Activated CD8-positive, alpha-beta memory T cell treated with anti-CD3 and anti-CD28 coated beads for 1 hour (primary cell): ENCODE measurements at regions not wholly inside any gene's neighbourhood (a gene's known extent, or its start where the extent isn't known, plus 50 kb on each side); places are given as distances from the start of the nearest gene placed in this dataset.
A peak's percentile ranks its signal among the peaks of the same experiment; 100 is the strongest.

Experiments used
- DNase-seq, 2 donors: peaks; one replicate each; pipeline ENCODE4 v3.0.0-alpha.2; 2020; ENCODE audit warnings: low read depth in 1 of 2; ENCODE audit errors: extremely low read depth in 1 of 2

GRCh38 chr15:98442379-98442833 lies 205.9 kb upstream of the IGF1R start:
- DNase-seq = peak in 1 of 2 donors; percentile 22

- DNase-seq = no peak
These were observed 205.4 kb upstream of the IGF1R start for GRCh38 chr15:98442901-98443300.

GRCh38 chr15:98443526-98443925 lies 204.8 kb upstream of the IGF1R start:
- DNase-seq = no peak

- no peak for DNase-seq
These were observed 204.2 kb upstream of the IGF1R start for GRCh38 chr15:98444138-98444537.

- DNase-seq = no peak
These were observed 203.0 kb upstream of the IGF1R start for GRCh38 chr15:98445315-98445714.

GRCh38 chr15:98446083-98446482 lies 202.3 kb upstream of the IGF1R start:
- DNase-seq = no peak

GRCh38 chr15:98447069-98447468 lies 201.3 kb upstream of the IGF1R start:
- no peak for DNase-seq

GRCh38 chr15:98451236-98451635 lies 197.1 kb upstream of the IGF1R start:
- no peak for DNase-seq

- no peak for DNase-seq
These were observed 196.1 kb upstream of the IGF1R start for GRCh38 chr15:98452238-98452637.

- DNase-seq = no peak
These were observed 192.4 kb upstream of the IGF1R start for GRCh38 chr15:98455904-98456303.

- DNase-seq = no peak
These were observed 171.8 kb upstream of the IGF1R start for GRCh38 chr15:98476559-98476958.

- no peak for DNase-seq
These were observed 167.5 kb upstream of the IGF1R start for GRCh38 chr15:98480844-98481243.

GRCh38 chr15:98483575-98484130 lies 164.7 kb upstream of the IGF1R start:
- no peak for DNase-seq

- DNase-seq = no peak
These were observed 163.4 kb upstream of the IGF1R start for GRCh38 chr15:98484914-98485313.

- DNase-seq = no peak
These were observed 162.9 kb upstream of the IGF1R start for GRCh38 chr15:98485451-98485850.

GRCh38 chr15:98493966-98494511 lies 154.3 kb upstream of the IGF1R start:
- DNase-seq = no peak

GRCh38 chr15:98501192-98501591 lies 147.1 kb upstream of the IGF1R start:
- DNase-seq = no peak

GRCh38 chr15:98501632-98502031 lies 146.7 kb upstream of the IGF1R start:
- DNase-seq = no peak

GRCh38 chr15:98503970-98504369 lies 144.4 kb upstream of the IGF1R start:
- DNase-seq = no peak

GRCh38 chr15:98504998-98505397 lies 143.3 kb upstream of the IGF1R start:
- DNase-seq = no peak

- DNase-seq = no peak
These were observed 142.7 kb upstream of the IGF1R start for GRCh38 chr15:98505611-98506031.

- DNase-seq = no peak
These were observed 142.2 kb upstream of the IGF1R start for GRCh38 chr15:98506172-98506571.

GRCh38 chr15:98506711-98507110 lies 141.6 kb upstream of the IGF1R start:
- DNase-seq = no peak
